Keratinocyte (primary cell): ENCODE measurements at regions not wholly inside any gene's neighbourhood (a gene's known extent, or its start where the extent isn't known, plus 50 kb on each side); places are given as distances from the start of the nearest gene placed in this dataset.

Experiments used
- DNase-seq: peaks from one replicate; pipeline ENCODE4 v3.0.0-alpha.2; 2011; ENCODE audit warnings: low read depth, missing footprints, low spot score
- FAIRE-seq: peaks from 2 replicates; lab custom pipeline; 2011; peaks lifted over from hg19 to GRCh38; lab: Jason Lieb, UNC
- H2AFZ ChIP-seq: 2 replicates; pipeline ENCODE4 v1.6.0; 2012; ENCODE audit warnings: low read length, control low read depth, inconsistent platforms; ENCODE audit not compliant: control insufficient read depth
- H3K27ac ChIP-seq: 2 replicates; pipeline ENCODE4 v1.5.1; 2011; ENCODE audit warnings: low read length; ENCODE audit not compliant: control insufficient read depth, insufficient read depth
- H3K27me3 ChIP-seq: 3 replicates; pipeline ENCODE4 v1.6.0; 2011; ENCODE audit warnings: low read length; ENCODE audit not compliant: control insufficient read depth, insufficient read depth; ENCODE audit errors: extremely low read depth
- H3K36me3 ChIP-seq, 2 experiments: 2 replicates in 1 of 2; 3 replicates in 1 of 2; pipeline ENCODE4 v1.5.1; 2011; ENCODE audit warnings: low read length in 2 of 2, mild to moderate bottlenecking in 1 of 2; ENCODE audit not compliant: control insufficient read depth in 2 of 2, insufficient read depth in 2 of 2; ENCODE audit errors: extremely low read depth in 1 of 2
- H3K4me1 ChIP-seq: 3 replicates; pipeline ENCODE4 v1.5.1; 2011; ENCODE audit warnings: low read length; ENCODE audit not compliant: control insufficient read depth, insufficient read depth; ENCODE audit errors: extremely low read depth
- H3K4me2 ChIP-seq: 3 replicates; pipeline ENCODE4 v1.6.0; 2011; ENCODE audit warnings: low read depth, low read length; ENCODE audit not compliant: control insufficient read depth, insufficient read depth; ENCODE audit errors: extremely low read depth
- H3K4me3 ChIP-seq, 3 experiments: fragments of 200-600 bp in 1 of 3; sonication (generic) in 1 of 3; 2 replicates in 2 of 3; 3 replicates in 1 of 3; pipeline ENCODE4 v1.5.1; 2011 to 2016; ENCODE audit warnings: low read length in 3 of 3, mild to moderate bottlenecking in 3 of 3, control low read depth in 2 of 3, inconsistent platforms in 1 of 3, low read depth in 1 of 3, mixed read lengths in 1 of 3, mixed run types in 1 of 3, moderate library complexity in 1 of 3; ENCODE audit not compliant: control insufficient read depth in 2 of 3, insufficient read depth in 2 of 3; ENCODE audit errors: extremely low read depth in 1 of 3
- H3K79me2 ChIP-seq: 2 replicates; pipeline ENCODE4 v1.6.0; 2012; ENCODE audit warnings: low read length; ENCODE audit not compliant: control insufficient read depth, insufficient read depth
- H3K9ac ChIP-seq: 3 replicates; pipeline ENCODE4 v1.6.0; 2011; ENCODE audit warnings: low read length; ENCODE audit not compliant: control insufficient read depth, insufficient read depth; ENCODE audit errors: extremely low read depth
- H3K9me1 ChIP-seq: 3 replicates; pipeline ENCODE4 v1.6.0; 2011; ENCODE audit warnings: low read length; ENCODE audit not compliant: control insufficient read depth, insufficient read depth; ENCODE audit errors: extremely low read depth
- H3K9me3 ChIP-seq: 2 replicates; pipeline ENCODE4 v1.5.1; 2012; ENCODE audit warnings: low read depth, low read length; ENCODE audit not compliant: control insufficient read depth
- H4K20me1 ChIP-seq: 3 replicates; pipeline ENCODE4 v1.6.0; 2011; ENCODE audit warnings: low read length; ENCODE audit not compliant: control insufficient read depth, insufficient read depth; ENCODE audit errors: extremely low read depth
- EZH2 ChIP-seq: IDR thresholded peaks from one replicate; pipeline ENCODE4 v1.6.1; 2012; ENCODE audit warnings: inconsistent platforms, mild to moderate bottlenecking, low read length, moderate library complexity
- dilution Hi-C: fragments of 300-500 bp; cut with MboI; formaldehyde crosslinking; loops from one replicate; pipeline ENCODE4 v1.7.0; 2020; ENCODE audit warnings: low sequenced_read_pairs; ENCODE audit not compliant: extremely low pct_ligation_motif_present
- TF ChIP-seq, protein P1 (sequence below), 3 experiments: IDR thresholded peaks in 1 of 3; conservative IDR thresholded peaks in 1 of 3; optimal IDR thresholded peaks in 1 of 3; 2 replicates in 2 of 3; 3 replicates in 1 of 3; pipeline versions ENCODE3 to v1.5.1; 2011; ENCODE audit warnings: low read length in 3 of 3, mild to moderate bottlenecking in 3 of 3, moderate library complexity in 2 of 3, control low read depth in 1 of 3, inconsistent platforms in 1 of 3; ENCODE audit not compliant: insufficient read depth in 2 of 3; ENCODE audit errors: extremely low read depth in 1 of 3

DNA sequence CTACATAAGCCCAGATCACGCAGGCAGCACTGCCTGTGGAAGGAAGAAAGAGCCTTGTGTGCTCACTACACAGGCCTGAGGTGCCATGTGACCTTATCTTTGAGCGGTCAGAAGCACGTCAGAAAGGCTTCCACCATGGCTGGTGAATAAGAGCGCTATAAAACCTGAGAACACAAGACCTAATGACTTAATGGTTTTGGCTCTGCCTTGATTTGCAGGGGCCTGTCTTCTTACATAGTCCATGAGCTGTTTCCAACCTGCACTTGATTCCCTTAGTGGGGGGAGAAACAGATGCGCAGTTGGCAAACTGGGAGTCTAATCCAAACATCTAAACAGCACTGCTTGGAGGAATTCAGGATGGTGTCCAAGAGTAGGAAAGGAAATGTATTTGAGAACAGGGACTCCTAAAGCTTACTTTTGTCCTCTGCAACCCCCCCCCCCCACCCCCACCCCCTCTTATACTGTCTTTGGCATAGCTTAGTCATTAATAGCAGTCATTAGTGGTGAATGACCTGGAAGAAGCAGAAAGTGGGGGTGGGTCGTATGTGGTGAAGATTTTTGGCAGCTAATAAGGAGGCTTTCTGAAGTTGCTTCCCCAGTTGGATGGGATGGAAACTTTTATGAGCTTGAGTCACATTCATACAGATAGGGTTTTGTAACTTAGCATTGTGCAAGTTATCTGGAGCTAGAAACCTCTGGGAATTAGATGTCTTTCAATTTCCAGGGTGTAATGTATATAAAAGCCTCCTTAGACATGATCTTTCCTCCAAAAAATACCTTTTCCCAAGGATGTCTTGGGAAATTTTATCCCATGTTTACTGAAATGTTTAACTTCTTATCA, 454.1 kb downstream of the MEIS1 start:
- Histone ChIP-seq H3K4me3 (no peak overlapping the region), H3K9me1 (no peaks in the 10 kb centered on the region), H3K9me3 (no peaks in the 10 kb centered on the region), H3K36me3 (no peaks in the 10 kb centered on the region), H3K9ac (no peak overlapping the region), H3K79me2 (no peaks in the 10 kb centered on the region), H3K27ac (peak overlapping the region; percentile 3), H3K4me2 (no peak overlapping the region), H4K20me1 (no peaks in the 10 kb centered on the region), H2AFZ (peak overlapping the region; percentile 72), H3K27me3 (no peaks in the 10 kb centered on the region), H3K4me1 (peaks cover 6% of the 10 kb centered on the region)
- peak; percentile 81 for FAIRE-seq
- dilution Hi-C loops, result no loop called here
- DNase-seq, result peak; percentile 56
- no peak for TF ChIP-seq EZH2
- TF ChIP-seq, protein P1, sequence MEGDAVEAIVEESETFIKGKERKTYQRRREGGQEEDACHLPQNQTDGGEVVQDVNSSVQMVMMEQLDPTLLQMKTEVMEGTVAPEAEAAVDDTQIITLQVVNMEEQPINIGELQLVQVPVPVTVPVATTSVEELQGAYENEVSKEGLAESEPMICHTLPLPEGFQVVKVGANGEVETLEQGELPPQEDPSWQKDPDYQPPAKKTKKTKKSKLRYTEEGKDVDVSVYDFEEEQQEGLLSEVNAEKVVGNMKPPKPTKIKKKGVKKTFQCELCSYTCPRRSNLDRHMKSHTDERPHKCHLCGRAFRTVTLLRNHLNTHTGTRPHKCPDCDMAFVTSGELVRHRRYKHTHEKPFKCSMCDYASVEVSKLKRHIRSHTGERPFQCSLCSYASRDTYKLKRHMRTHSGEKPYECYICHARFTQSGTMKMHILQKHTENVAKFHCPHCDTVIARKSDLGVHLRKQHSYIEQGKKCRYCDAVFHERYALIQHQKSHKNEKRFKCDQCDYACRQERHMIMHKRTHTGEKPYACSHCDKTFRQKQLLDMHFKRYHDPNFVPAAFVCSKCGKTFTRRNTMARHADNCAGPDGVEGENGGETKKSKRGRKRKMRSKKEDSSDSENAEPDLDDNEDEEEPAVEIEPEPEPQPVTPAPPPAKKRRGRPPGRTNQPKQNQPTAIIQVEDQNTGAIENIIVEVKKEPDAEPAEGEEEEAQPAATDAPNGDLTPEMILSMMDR (optimal IDR thresholded peaks at IDR 0.05 in 1 of 3, IDR thresholded peaks at IDR 0.05 in 1 of 3, conservative IDR thresholded peaks at IDR 0.05 in 1 of 3; ENCODE audit: extremely low read depth in 1 of 3, insufficient read depth in 2 of 3, low read length in 3 of 3), result no peak

DNA sequence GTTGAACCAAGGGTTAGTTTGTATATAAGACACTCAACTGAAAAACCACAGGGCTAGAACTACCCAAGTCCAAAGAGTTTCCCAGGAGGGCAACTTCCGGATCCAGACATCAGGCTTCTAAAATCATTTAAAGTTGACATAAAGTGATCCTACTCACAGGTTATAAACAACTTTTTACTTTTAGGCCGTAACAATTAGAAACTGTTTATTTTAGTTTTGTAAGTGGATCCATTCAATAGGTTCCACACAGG, 454.6 kb downstream of the MEIS1 start:
- Histone ChIP-seq H2AFZ (no peak overlapping the region), H3K9me3 (no peaks in the 10 kb centered on the region), H3K4me3 (no peak overlapping the region), H3K27me3 (no peaks in the 10 kb centered on the region), H3K36me3 (no peaks in the 10 kb centered on the region), H3K9ac (no peak overlapping the region), H3K79me2 (no peaks in the 10 kb centered on the region), H3K9me1 (no peaks in the 10 kb centered on the region), H3K27ac (no peak overlapping the region), H4K20me1 (no peaks in the 10 kb centered on the region), H3K4me2 (no peak overlapping the region), H3K4me1 (peaks cover 6% of the 10 kb centered on the region)
- no peak for TF ChIP-seq EZH2
- TF ChIP-seq, protein P1 (optimal IDR thresholded peaks at IDR 0.05 in 1 of 3, IDR thresholded peaks at IDR 0.05 in 1 of 3, conservative IDR thresholded peaks at IDR 0.05 in 1 of 3; ENCODE audit: extremely low read depth in 1 of 3, insufficient read depth in 2 of 3, low read length in 3 of 3), result no peak
- DNase-seq, result no peak
- FAIRE-seq, result no peak
- dilution Hi-C loops, result no loop called here
